Tibial artery (tissue), 4 donors: ENCODE measurements at regions not wholly inside any gene's neighbourhood (a gene's known extent, or its start where the extent isn't known, plus 50 kb on each side); places are given as distances from the start of the nearest gene placed in this dataset.

ENCODE experiments used
- DNase-seq, 2 donors: peaks; one replicate each; pipeline ENCODE4 v3.0.0-alpha.2; 2019
- H3K27ac ChIP-seq, 2 donors: fragments of 200-600 bp; sonication (generic) in 1 of 2; 1 replicate in 1 of 2; 2 replicates in 1 of 2; pipeline ENCODE4 v1.5.1; 2018 to 2019; ENCODE audit warnings: mild to moderate bottlenecking in 1 of 2
- H3K27me3 ChIP-seq, 2 donors: fragments of 200-600 bp; sonication (generic) in 1 of 2; one replicate each; pipeline versions ENCODE4 v1.5.1 to v1.6.0; 2016 to 2019
- H3K36me3 ChIP-seq, 3 donors: fragments of 200-600 bp; sonication (generic) in 2 of 3; one replicate each; pipeline ENCODE4 v1.5.1; 2016 to 2019; ENCODE audit warnings: mild to moderate bottlenecking in 2 of 3
- H3K4me1 ChIP-seq, 4 donors: fragments of 200-600 bp; sonication (generic) in 2 of 4; 1 replicate in 3 of 4; 2 replicates in 1 of 4; pipeline ENCODE4 v1.5.1; 2016 to 2019
- H3K4me3 ChIP-seq, 2 donors: fragments of 200-600 bp; sonication (generic) in 1 of 2; 1 replicate in 1 of 2; 2 replicates in 1 of 2; pipeline ENCODE4 v1.5.1; 2018 to 2019; ENCODE audit warnings: mild to moderate bottlenecking in 2 of 2
- H3K9me3 ChIP-seq, 3 donors: fragments of 200-600 bp; sonication (generic) in 1 of 3; one replicate each; pipeline ENCODE4 v1.5.1; 2016 to 2019
- CTCF ChIP-seq, 2 experiments: fragments of 200-600 bp in 1 of 2; fragments of 450-650 bp in 1 of 2; IDR thresholded peaks; one replicate each; pipeline ENCODE4 v1.5.1; 2017 to 2019; ENCODE audit warnings: antibody characterized with exemption in 2 of 2, mild to moderate bottlenecking in 1 of 2, moderate library complexity in 1 of 2
- intact Hi-C: fragments of 100-400 bp; cut with DNase I; formaldehyde crosslinking; loops from one replicate; pipeline ENCODE4 v1.15.0; 2023; ENCODE audit warnings: low total_unique reads

GRCh38 chr3:165624761-165625160 is 212.5 kb downstream of the BCHE start:
- TF ChIP-seq CTCF (IDR thresholded peaks at IDR 0.05): no peak
- H3K27ac ChIP-seq: no peak overlapping the region
- no peaks in the 10 kb centered on the region for H3K4me1 ChIP-seq
- no peaks in the 10 kb centered on the region for H3K27me3 ChIP-seq
- no peaks in the 10 kb centered on the region for H3K36me3 ChIP-seq
- no peak for DNase-seq
- no peak overlapping the region for H3K4me3 ChIP-seq
- intact Hi-C loops: no loop called here
- no peaks in the 10 kb centered on the region for H3K9me3 ChIP-seq

GRCh38 chr3:165622356-165622755 is 214.9 kb downstream of the BCHE start:
- TF ChIP-seq CTCF (IDR thresholded peaks at IDR 0.05): no peak
- Histone ChIP-seq H3K36me3 (no peaks in the 10 kb centered on the region), H3K27ac (no peak overlapping the region), H3K4me3 (no peak overlapping the region), H3K27me3 (no peaks in the 10 kb centered on the region), H3K9me3 (no peaks in the 10 kb centered on the region), H3K4me1 (no peaks in the 10 kb centered on the region)
- DNase-seq: no peak
- intact Hi-C loops: no loop called here

- intact Hi-C loops: no loop called here
- Histone ChIP-seq H3K4me3 (no peak overlapping the region), H3K9me3 (no peaks in the 10 kb centered on the region), H3K27ac (no peak overlapping the region), H3K27me3 (no peaks in the 10 kb centered on the region), H3K36me3 (no peaks in the 10 kb centered on the region), H3K4me1 (no peaks in the 10 kb centered on the region)
- DNase-seq: no peak
- TF ChIP-seq CTCF (IDR thresholded peaks at IDR 0.05): no peak
Observed at GRCh38 chr3:165619069-165619468, 218.2 kb downstream of the BCHE start.

- Histone ChIP-seq H3K27ac (no peak overlapping the region), H3K36me3 (no peaks in the 10 kb centered on the region), H3K27me3 (no peaks in the 10 kb centered on the region), H3K4me3 (no peak overlapping the region), H3K9me3 (no peaks in the 10 kb centered on the region), H3K4me1 (no peaks in the 10 kb centered on the region)
- intact Hi-C loops: no loop called here
- DNase-seq: no peak
- TF ChIP-seq CTCF (IDR thresholded peaks at IDR 0.05): no peak
Observed at GRCh38 chr3:165617134-165617533, 220.1 kb downstream of the BCHE start.

- no peaks in the 10 kb centered on the region for H3K27me3 ChIP-seq
- no peak overlapping the region for H3K4me3 ChIP-seq
- intact Hi-C loops: no loop called here
- DNase-seq: no peak
- H3K27ac ChIP-seq: no peak overlapping the region
- no peaks in the 10 kb centered on the region for H3K36me3 ChIP-seq
- no peaks in the 10 kb centered on the region for H3K9me3 ChIP-seq
- no peak for TF ChIP-seq CTCF (IDR thresholded peaks at IDR 0.05)
- H3K4me1 ChIP-seq: no peaks in the 10 kb centered on the region
Observed at GRCh38 chr3:165614337-165614736, 222.9 kb downstream of the BCHE start.

GRCh38 chr3:165613014-165613413 is 224.2 kb downstream of the BCHE start:
- H3K9me3 ChIP-seq: no peaks in the 10 kb centered on the region
- no peak for TF ChIP-seq CTCF (IDR thresholded peaks at IDR 0.05)
- H3K27me3 ChIP-seq: no peaks in the 10 kb centered on the region
- no peaks in the 10 kb centered on the region for H3K36me3 ChIP-seq
- no peak for DNase-seq
- no peak overlapping the region for H3K4me3 ChIP-seq
- H3K4me1 ChIP-seq: no peaks in the 10 kb centered on the region
- intact Hi-C loops: no loop called here
- H3K27ac ChIP-seq: no peak overlapping the region
